ENCODE measurements at regions not wholly inside any gene's neighbourhood (a gene's known extent, or its start where the extent isn't known, plus 50 kb on each side); places are given as distances from the start of the nearest gene placed in this dataset.
"Not testable (repeated sequence)": the region's sequence is repeated elsewhere in the genome, so short reads cannot be mapped to it uniquely, and the experiment has no call there.

GRCh38 chr22:48936391-48936790 is 891.3 kb downstream of the BRD1 start:
- DNase-seq, result no peak

GRCh38 chr22:48934446-48934845 is 893.2 kb downstream of the BRD1 start:
- no peak for DNase-seq

GRCh38 chr22:48931452-48931851 is 896.2 kb downstream of the BRD1 start:
- DNase-seq, result no peak

- DNase-seq, result no peak
Observed at GRCh38 chr22:48929276-48929790, 898.3 kb downstream of the BRD1 start.

DNA sequence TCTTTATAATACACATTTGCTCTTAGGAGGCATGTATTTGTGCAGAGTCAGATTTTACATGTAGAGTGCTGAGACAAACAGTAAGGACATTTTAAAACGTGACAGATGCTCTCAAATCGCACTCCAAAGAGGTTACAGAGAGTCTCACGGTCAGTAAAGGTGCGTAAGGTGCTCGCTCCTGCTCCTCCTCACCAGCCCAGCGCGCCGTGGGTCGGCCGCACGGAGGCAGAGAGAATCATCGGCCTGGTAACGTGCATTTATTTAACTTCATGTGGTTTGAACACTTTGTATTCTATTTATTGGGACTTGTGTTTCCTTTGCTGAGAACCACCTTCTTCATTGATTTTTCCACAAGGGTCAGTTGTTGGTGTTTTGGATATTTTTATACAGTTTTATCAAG is 900.1 kb downstream of the BRD1 start:
- DNase-seq, result no peak

GRCh38 chr22:48926643-48927042 is 901.0 kb downstream of the BRD1 start:
- DNase-seq, result no peak

DNA sequence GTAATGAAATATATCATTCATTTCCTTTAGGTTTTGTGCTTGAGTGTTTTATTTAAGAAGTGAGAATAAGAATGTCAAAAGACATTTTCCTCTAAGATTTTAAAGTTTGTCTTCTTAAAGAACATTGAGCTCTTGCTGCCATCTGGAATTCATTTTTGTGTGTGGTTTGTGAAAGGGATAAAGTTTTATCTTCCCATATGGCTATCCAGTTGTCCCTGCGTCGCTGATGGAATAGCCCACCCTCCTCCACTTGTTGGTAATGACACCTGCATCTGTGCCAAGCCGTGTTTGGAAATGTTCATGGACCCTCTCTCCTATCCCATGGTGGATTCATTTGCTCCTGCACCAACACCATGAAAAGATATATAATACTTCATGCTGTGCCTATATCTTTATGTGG is 901.5 kb downstream of the BRD1 start:
- DNase-seq, result no peak

DNA sequence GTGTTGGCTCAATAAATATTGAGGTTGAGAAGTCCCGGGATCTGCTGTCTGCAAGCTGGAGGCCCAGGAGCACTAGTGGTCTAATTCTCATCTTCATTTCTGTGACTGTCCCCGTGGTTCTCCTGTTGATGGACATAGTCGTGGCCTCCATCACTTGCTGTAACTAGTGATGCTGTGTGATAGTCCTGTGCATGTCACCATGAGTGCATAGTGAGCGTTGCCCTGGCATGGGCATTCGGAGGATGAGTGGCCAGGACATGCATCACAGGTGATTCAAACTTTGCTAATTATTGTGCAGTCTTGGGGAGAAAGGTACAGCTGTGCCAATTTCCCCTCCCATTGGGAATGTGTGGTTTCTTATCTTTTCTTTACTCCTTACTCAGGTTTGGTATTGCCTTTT is 902.2 kb downstream of the BRD1 start:
- DNase-seq, result no peak

- DNase-seq, result no peak
Observed at GRCh38 chr22:48923996-48924395, 903.7 kb downstream of the BRD1 start.

- DNase-seq, result no peak
Observed at GRCh38 chr22:48923165-48923865, 904.4 kb downstream of the BRD1 start.

DNA sequence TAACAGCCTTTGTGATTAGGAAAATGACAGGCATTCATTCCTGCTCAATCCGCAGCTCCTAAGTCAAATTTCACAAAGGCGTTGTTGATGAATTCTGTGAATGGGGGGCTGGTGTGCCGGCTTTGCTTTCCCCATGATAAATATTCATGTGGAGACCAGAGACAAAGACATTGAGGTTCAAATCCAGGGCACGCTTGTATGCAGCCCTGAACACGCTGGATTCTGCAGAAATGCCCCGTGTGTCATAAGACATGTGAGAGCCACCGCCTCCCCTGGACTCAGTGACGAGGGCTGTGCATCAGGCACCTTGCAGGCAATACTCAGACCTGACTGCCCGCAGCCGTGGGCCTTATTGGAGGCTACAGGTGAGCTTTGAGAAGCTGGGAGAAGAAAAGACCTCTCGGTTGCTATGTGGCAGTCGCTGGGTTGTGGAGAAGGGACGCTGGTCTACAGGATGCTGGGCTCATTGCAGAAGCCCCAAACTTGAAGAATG is 906.2 kb downstream of the BRD1 start:
- no peak for DNase-seq

DNA sequence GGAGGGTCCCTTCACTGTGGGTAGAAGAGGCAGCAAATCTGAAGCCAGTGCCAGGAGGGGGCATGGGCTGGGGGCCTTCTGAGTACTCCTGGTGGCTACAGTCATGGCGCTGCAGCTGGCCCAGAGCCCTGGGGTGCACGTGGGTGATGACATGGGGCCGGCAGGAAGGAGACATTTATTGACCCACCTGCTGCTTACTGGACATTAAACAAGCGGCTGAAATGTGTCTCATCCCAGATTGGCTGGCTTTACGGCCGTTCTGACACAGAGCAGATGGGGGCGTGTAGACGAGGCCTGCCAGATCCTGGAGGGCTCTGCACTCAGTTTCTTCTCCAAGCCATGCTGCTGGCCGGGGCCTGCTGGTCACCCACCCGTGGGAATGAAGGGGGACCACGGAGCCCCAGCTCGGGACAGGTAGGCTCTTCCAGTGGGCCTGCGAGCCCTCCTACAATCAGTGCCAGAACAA is 906.9 kb downstream of the BRD1 start:
- DNase-seq, result no peak

- no peak for DNase-seq
Observed at GRCh38 chr22:48919851-48920589, 907.7 kb downstream of the BRD1 start.

DNA sequence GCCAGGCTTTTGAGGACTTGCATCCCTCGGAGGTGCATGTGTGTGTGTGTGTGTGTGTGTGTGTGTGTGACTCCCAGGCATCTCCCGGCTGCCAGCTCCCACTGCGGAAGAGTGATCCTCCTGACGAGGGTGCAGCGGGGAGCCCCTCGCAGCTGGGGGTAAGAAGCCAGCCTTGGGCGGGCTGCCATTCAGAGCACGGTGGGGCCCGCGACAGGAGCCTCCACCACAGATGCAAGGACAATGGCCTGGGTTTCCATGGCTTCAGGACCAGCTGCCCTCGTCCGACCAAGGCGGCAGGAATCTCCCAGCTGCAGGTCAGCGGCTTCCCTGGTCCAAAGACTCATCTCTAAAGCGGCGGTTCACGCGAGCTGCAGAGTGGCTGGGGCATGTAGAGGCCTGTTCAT is 908.5 kb downstream of the BRD1 start:
- DNase-seq, result peak; percentile 85

GRCh38 chr22:48918585-48919186 is 909.0 kb downstream of the BRD1 start:
- peak; percentile 66 for DNase-seq

DNA sequence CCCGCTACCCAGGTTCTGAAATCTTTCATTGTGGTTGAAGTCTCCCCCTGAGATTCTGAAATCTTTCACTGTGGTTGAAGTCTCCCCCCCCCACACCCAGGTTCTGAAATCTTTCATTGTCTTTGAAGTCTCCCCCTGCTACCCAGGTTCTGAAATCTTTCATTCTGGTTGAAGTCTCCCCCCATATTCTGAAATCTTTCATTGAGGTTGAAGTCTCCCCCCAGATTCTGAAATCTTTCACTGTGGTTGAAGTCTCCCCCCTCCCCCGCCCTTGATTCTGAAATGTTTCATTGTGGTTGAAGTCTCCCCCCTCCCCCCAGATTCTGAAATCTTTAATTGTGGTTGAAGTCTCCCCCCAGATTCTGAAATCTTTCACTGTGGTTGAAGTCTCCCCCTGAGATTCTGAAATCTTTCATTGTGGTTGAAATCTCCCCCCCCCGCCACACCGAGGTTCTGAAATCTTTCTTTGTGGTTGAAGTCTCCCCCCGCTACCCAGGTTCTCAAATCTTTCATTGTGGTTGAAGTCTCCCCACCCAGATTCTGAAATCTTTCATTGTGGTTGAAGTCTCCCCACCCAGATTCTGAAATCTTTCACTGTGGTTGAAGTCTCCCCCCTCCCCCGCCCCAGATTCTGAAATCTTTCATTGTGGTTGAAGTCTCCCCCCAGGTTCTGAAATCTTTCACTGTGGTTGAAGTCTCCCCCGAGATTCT is 915.2 kb downstream of the BRD1 start:
- not testable (repeated sequence) for DNase-seq

GRCh38 chr22:48911647-48912046 is 916.0 kb downstream of the BRD1 start:
- DNase-seq, result not testable (repeated sequence)

GRCh38 chr22:48911067-48911466 is 916.6 kb downstream of the BRD1 start:
- DNase-seq, result not testable (repeated sequence)

GRCh38 chr22:48908547-48908946 is 919.1 kb downstream of the BRD1 start:
- DNase-seq, result peak; percentile 42

DNA sequence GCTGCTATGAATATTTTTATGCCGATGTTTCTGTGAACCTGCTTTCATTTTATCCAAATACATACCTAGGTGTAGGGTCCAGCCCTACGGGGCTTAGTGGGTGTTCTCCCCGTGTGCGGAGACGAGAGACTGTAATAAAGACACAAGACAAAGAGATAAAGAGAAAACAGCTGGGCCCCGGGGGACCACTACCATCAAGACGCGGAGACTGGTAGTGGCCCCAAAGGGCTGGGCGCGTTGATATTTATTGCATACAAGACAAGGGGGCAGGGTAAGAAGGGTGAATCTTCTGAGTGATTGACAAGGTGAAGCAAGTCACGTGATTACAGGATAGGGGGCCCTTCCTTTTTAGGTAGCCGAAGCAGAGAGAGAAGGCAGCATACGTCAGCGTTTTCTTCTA is 920.1 kb downstream of the BRD1 start:
- DNase-seq, result no peak

- DNase-seq, result no peak
Observed at GRCh38 chr22:48906216-48906835, 921.3 kb downstream of the BRD1 start.

DNA sequence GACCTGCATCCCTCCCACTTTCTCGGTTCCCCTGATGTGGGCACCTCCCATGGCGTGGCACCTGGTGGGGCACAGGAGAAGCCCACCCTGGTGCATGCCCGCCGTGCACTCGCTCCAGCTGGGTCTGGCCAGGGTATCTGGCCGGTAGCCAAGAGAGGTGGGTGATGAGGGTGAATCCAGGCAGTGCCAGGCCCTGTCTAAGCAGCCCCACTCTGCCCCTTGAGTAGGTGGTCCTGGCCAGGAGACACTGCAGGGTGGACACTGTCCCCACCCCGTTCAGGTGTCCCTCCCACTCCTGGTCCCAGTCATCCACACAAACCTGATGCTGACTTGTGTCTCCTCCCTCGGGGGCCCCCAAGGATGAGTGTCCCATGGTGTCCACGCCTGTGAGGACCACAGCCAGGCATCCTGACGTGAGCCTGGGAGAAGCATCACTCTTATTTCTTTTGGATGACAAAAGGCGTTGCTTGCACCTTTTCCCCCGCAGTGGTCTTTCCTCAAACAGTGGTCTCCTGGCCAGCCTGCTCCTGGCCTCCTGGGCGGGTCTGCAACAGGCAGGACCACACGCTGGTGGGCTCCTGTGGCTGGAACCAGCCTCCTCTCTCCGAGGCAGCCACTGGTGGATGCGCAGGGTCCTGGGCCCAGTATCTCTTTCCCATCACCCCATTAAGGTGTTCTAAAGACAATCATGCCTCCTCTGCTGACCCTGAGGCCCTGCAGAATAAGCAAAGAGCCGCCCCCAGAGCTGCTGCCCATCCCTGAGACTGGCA is 922.3 kb downstream of the BRD1 start:
- DNase-seq, result no peak
